ENCODE measurements at regions not wholly inside any gene's neighbourhood (a gene's known extent, or its start where the extent isn't known, plus 50 kb on each side); places are given as distances from the start of the nearest gene placed in this dataset.

- no peak for DNase-seq
Observed at GRCh38 chr21:16514316-16514715, 784.5 kb downstream of the USP25 start.

GRCh38 chr21:16517383-16517782 lies 787.6 kb downstream of the USP25 start:
- no peak for DNase-seq

- no peak for DNase-seq
Observed at GRCh38 chr21:16519036-16519435, 789.3 kb downstream of the USP25 start.

- DNase-seq, result no peak
Observed at GRCh38 chr21:16519644-16520043, 789.9 kb downstream of the USP25 start.

GRCh38 chr21:16522548-16522947 lies 792.8 kb downstream of the USP25 start:
- no peak for DNase-seq

GRCh38 chr21:16530656-16531055 lies 800.9 kb downstream of the USP25 start:
- DNase-seq, result no peak

GRCh38 chr21:16532840-16533239 lies 803.1 kb downstream of the USP25 start:
- DNase-seq, result no peak

GRCh38 chr21:16533692-16534407 lies 804.1 kb downstream of the USP25 start:
- no peak for DNase-seq

GRCh38 chr21:16534408-16535101 lies 804.8 kb downstream of the USP25 start:
- DNase-seq, result no peak

- DNase-seq, result no peak
Observed at GRCh38 chr21:16535102-16535422, 805.3 kb downstream of the USP25 start.

GRCh38 chr21:16535626-16536025 lies 805.8 kb downstream of the USP25 start:
- no peak for DNase-seq

- no peak for DNase-seq
Observed at GRCh38 chr21:16536140-16536539, 806.4 kb downstream of the USP25 start.

- no peak for DNase-seq
Observed at GRCh38 chr21:16536643-16537434, 807.1 kb downstream of the USP25 start.

- DNase-seq, result no peak
Observed at GRCh38 chr21:16537501-16537900, 807.7 kb downstream of the USP25 start.

GRCh38 chr21:16538405-16538804 lies 808.6 kb downstream of the USP25 start:
- no peak for DNase-seq

- no peak for DNase-seq
Observed at GRCh38 chr21:16538936-16539440, 809.2 kb downstream of the USP25 start.

GRCh38 chr21:16540966-16541727 lies 811.4 kb downstream of the USP25 start:
- no peak for DNase-seq

- no peak for DNase-seq
Observed at GRCh38 chr21:16550118-16550517, 820.3 kb downstream of the USP25 start.

GRCh38 chr21:16550917-16551741 lies 821.3 kb downstream of the USP25 start:
- DNase-seq, result no peak

- DNase-seq, result no peak
Observed at GRCh38 chr21:16552880-16553279, 823.1 kb downstream of the USP25 start.

GRCh38 chr21:16554503-16554902 lies 824.7 kb downstream of the USP25 start:
- no peak for DNase-seq

GRCh38 chr21:16563116-16563515 lies 833.3 kb downstream of the USP25 start:
- DNase-seq, result no peak
